Trophoblast cell (in vitro differentiated cells and primary cell): ENCODE measurements at regions not wholly inside any gene's neighbourhood (a gene's known extent, or its start where the extent isn't known, plus 50 kb on each side); places are given as distances from the start of the nearest gene placed in this dataset.

Source experiments
- DNase-seq, 2 donors: peaks; one replicate each; pipeline ENCODE4 v3.0.0-alpha.2; 2016
- H2AFZ ChIP-seq: 2 replicates; pipeline ENCODE4 v1.6.1; 2013; ENCODE audit warnings: low read length, moderate library complexity, mild to moderate bottlenecking; ENCODE audit not compliant: insufficient read depth, poor library complexity
- H2AK5ac ChIP-seq: 2 replicates; pipeline ENCODE4 v1.6.1; 2013; ENCODE audit warnings: mild to moderate bottlenecking, low read length
- H2BK120ac ChIP-seq: 2 replicates; pipeline ENCODE4 v1.6.1; 2013; ENCODE audit warnings: low read length, mild to moderate bottlenecking, moderate library complexity; ENCODE audit not compliant: insufficient read depth, poor library complexity
- H2BK12ac ChIP-seq: 2 replicates; pipeline ENCODE4 v1.6.1; 2013; ENCODE audit warnings: mild to moderate bottlenecking, low read length, moderate library complexity
- H2BK5ac ChIP-seq: 2 replicates; pipeline ENCODE4 v1.6.1; 2013; ENCODE audit warnings: low read length, low read depth, moderate library complexity, mild to moderate bottlenecking; ENCODE audit not compliant: poor library complexity
- H3K14ac ChIP-seq: 2 replicates; pipeline ENCODE4 v1.6.1; 2013; ENCODE audit warnings: mild to moderate bottlenecking, low read length
- H3K18ac ChIP-seq: 2 replicates; pipeline ENCODE4 v1.6.1; 2013; ENCODE audit warnings: mild to moderate bottlenecking, low read length
- H3K23ac ChIP-seq: 2 replicates; pipeline ENCODE4 v1.6.1; 2013; ENCODE audit warnings: low read length
- H3K27ac ChIP-seq: 2 replicates; pipeline ENCODE4 v1.5.1; 2013; ENCODE audit warnings: low read depth, mild to moderate bottlenecking, inconsistent platforms, low read length, moderate library complexity
- H3K27me3 ChIP-seq: 2 replicates; pipeline ENCODE4 v1.6.1; 2013; ENCODE audit warnings: inconsistent platforms, mild to moderate bottlenecking, low read length, moderate library complexity; ENCODE audit not compliant: insufficient read depth
- H3K36me3 ChIP-seq, 2 experiments: 1 replicate in 1 of 2; 2 replicates in 1 of 2; pipeline ENCODE4 v1.6.1; 2013; ENCODE audit warnings: low read length in 2 of 2, mild to moderate bottlenecking in 2 of 2, moderate library complexity in 1 of 2; ENCODE audit not compliant: insufficient read depth in 2 of 2, control insufficient read depth in 1 of 2
- H3K4ac ChIP-seq: 2 replicates; pipeline ENCODE4 v1.6.1; 2013; ENCODE audit warnings: low read depth, mild to moderate bottlenecking, low read length, moderate library complexity
- H3K4me1 ChIP-seq, 2 experiments: 1 replicate in 1 of 2; 2 replicates in 1 of 2; pipeline ENCODE4 v1.6.1; 2013; ENCODE audit warnings: low read length in 2 of 2, mild to moderate bottlenecking in 2 of 2, moderate library complexity in 1 of 2; ENCODE audit not compliant: insufficient read depth in 2 of 2, control insufficient read depth in 1 of 2
- H3K4me2 ChIP-seq: 2 replicates; pipeline ENCODE4 v1.6.1; 2013; ENCODE audit warnings: inconsistent platforms, mild to moderate bottlenecking, low read length, moderate library complexity
- H3K4me3 ChIP-seq: 2 replicates; pipeline ENCODE4 v1.5.1; 2013; ENCODE audit warnings: mild to moderate bottlenecking, low read depth, low read length, inconsistent platforms
- H3K79me1 ChIP-seq: one replicate; pipeline ENCODE4 v1.6.1; 2013; ENCODE audit warnings: low read length
- H3K79me2 ChIP-seq: 2 replicates; pipeline ENCODE4 v1.6.1; 2013; ENCODE audit warnings: low read length, mild to moderate bottlenecking; ENCODE audit not compliant: control insufficient read depth, insufficient read depth, poor library complexity
- H3K9ac ChIP-seq: 2 replicates; pipeline ENCODE4 v1.6.1; 2013; ENCODE audit warnings: mild to moderate bottlenecking, low read length
- H3K9me3 ChIP-seq: 2 replicates; pipeline ENCODE4 v1.6.1; 2013; ENCODE audit warnings: low read depth, mild to moderate bottlenecking, control low read depth, inconsistent platforms, low read length; ENCODE audit not compliant: insufficient read depth
- H4K12ac ChIP-seq: 2 replicates; pipeline ENCODE4 v1.6.1; 2013; ENCODE audit warnings: low read depth, mild to moderate bottlenecking, low read length, moderate library complexity
- H4K8ac ChIP-seq: 2 replicates; pipeline ENCODE4 v1.6.1; 2013; ENCODE audit warnings: low read depth, mild to moderate bottlenecking, low read length, moderate library complexity
- H4K91ac ChIP-seq: one replicate; pipeline ENCODE4 v1.6.1; 2013; ENCODE audit warnings: low read depth, mild to moderate bottlenecking, low read length, moderate library complexity
- WGBS: extraction: QIAGEN DNeasy Blood & Tissue Kit; methylation state at CpG from one replicate; pipeline ENCODE4 v1.1.7; 2013; ENCODE audit warnings: missing lambda C conversion rate; ENCODE audit not compliant: insufficient read length, insufficient coverage; ENCODE audit errors: extremely low coverage; 5-methylcytosine and 5-hydroxymethylcytosine counted together

- no peak overlapping the region for H3K9ac ChIP-seq
- no peak for DNase-seq
- no peak overlapping the region for H3K4me3 ChIP-seq
- H3K79me1 ChIP-seq: no peaks in the 10 kb centered on the region
- H3K36me3 ChIP-seq: no peaks in the 10 kb centered on the region
- H3K23ac ChIP-seq: no peak overlapping the region
- WGBS: no CpG with 5 or more reads among the region's 1 CpG
- no peak overlapping the region for H3K18ac ChIP-seq
- H2AFZ ChIP-seq: no peak overlapping the region
- no peak overlapping the region for H2AK5ac ChIP-seq
- no peaks in the 10 kb centered on the region for H3K79me2 ChIP-seq
- H3K4me1 ChIP-seq: no peaks in the 10 kb centered on the region
- H2BK5ac ChIP-seq: no peak overlapping the region
- H3K27me3 ChIP-seq: no peaks in the 10 kb centered on the region
- H2BK12ac ChIP-seq: no peak overlapping the region
- H2BK120ac ChIP-seq: no peak overlapping the region
- no peak overlapping the region for H4K8ac ChIP-seq
- no peak overlapping the region for H4K12ac ChIP-seq
- no peaks in the 10 kb centered on the region for H3K9me3 ChIP-seq
- H3K4ac ChIP-seq: no peak overlapping the region
- H3K27ac ChIP-seq: no peak overlapping the region
- H4K91ac ChIP-seq: no peak overlapping the region
- no peak overlapping the region for H3K4me2 ChIP-seq
- no peak overlapping the region for H3K14ac ChIP-seq
Observed at GRCh38 chr2:161045726-161046125, 114.5 kb upstream of the TANK start.

GRCh38 chr2:161046876-161047275 is 113.4 kb upstream of the TANK start:
- no peaks in the 10 kb centered on the region for H3K27me3 ChIP-seq
- no peak overlapping the region for H3K27ac ChIP-seq
- H3K79me2 ChIP-seq: no peaks in the 10 kb centered on the region
- H2BK120ac ChIP-seq: no peak overlapping the region
- H3K9me3 ChIP-seq: no peaks in the 10 kb centered on the region
- H3K4ac ChIP-seq: no peak overlapping the region
- no peak overlapping the region for H4K91ac ChIP-seq
- H2BK12ac ChIP-seq: no peak overlapping the region
- no peaks in the 10 kb centered on the region for H3K36me3 ChIP-seq
- no peak overlapping the region for H2AFZ ChIP-seq
- H4K12ac ChIP-seq: no peak overlapping the region
- no peaks in the 10 kb centered on the region for H3K79me1 ChIP-seq
- H3K14ac ChIP-seq: no peak overlapping the region
- no peak overlapping the region for H3K9ac ChIP-seq
- WGBS: no CpG with 5 or more reads among the region's 2 CpGs
- H3K4me3 ChIP-seq: no peak overlapping the region
- no peak overlapping the region for H2AK5ac ChIP-seq
- no peak for DNase-seq
- no peak overlapping the region for H3K23ac ChIP-seq
- H2BK5ac ChIP-seq: no peak overlapping the region
- no peak overlapping the region for H3K4me2 ChIP-seq
- H4K8ac ChIP-seq: no peak overlapping the region
- no peaks in the 10 kb centered on the region for H3K4me1 ChIP-seq
- H3K18ac ChIP-seq: no peak overlapping the region

GRCh38 chr2:161048317-161048716 is 111.9 kb upstream of the TANK start:
- H4K8ac ChIP-seq: no peak overlapping the region
- H3K14ac ChIP-seq: no peak overlapping the region
- H3K4me3 ChIP-seq: no peak overlapping the region
- no peaks in the 10 kb centered on the region for H3K79me2 ChIP-seq
- no peaks in the 10 kb centered on the region for H3K27me3 ChIP-seq
- H3K79me1 ChIP-seq: no peaks in the 10 kb centered on the region
- H3K9me3 ChIP-seq: no peaks in the 10 kb centered on the region
- no peaks in the 10 kb centered on the region for H3K36me3 ChIP-seq
- DNase-seq: no peak
- WGBS: no CpG with 5 or more reads among the region's 3 CpGs
- H2BK12ac ChIP-seq: no peak overlapping the region
- H3K4me2 ChIP-seq: no peak overlapping the region
- H3K18ac ChIP-seq: no peak overlapping the region
- no peak overlapping the region for H2BK5ac ChIP-seq
- no peak overlapping the region for H2AFZ ChIP-seq
- H3K27ac ChIP-seq: no peak overlapping the region
- H2AK5ac ChIP-seq: no peak overlapping the region
- H2BK120ac ChIP-seq: no peak overlapping the region
- H4K91ac ChIP-seq: no peak overlapping the region
- no peak overlapping the region for H4K12ac ChIP-seq
- H3K9ac ChIP-seq: no peak overlapping the region
- no peak overlapping the region for H3K23ac ChIP-seq
- no peak overlapping the region for H3K4ac ChIP-seq
- H3K4me1 ChIP-seq: no peaks in the 10 kb centered on the region

GRCh38 chr2:161049559-161049958 is 110.7 kb upstream of the TANK start:
- H3K9ac ChIP-seq: no peak overlapping the region
- no peak for DNase-seq

More at GRCh38 chr2:161049559-161049958, 110.7 kb upstream of the TANK start:
- H3K4ac ChIP-seq: no peak overlapping the region
- H3K18ac ChIP-seq: no peak overlapping the region
- no peaks in the 10 kb centered on the region for H3K36me3 ChIP-seq
- no peaks in the 10 kb centered on the region for H3K4me1 ChIP-seq
- H3K4me2 ChIP-seq: no peak overlapping the region
- H3K79me1 ChIP-seq: no peaks in the 10 kb centered on the region
- H3K27me3 ChIP-seq: no peaks in the 10 kb centered on the region
- H4K12ac ChIP-seq: no peak overlapping the region
- no peak overlapping the region for H2BK5ac ChIP-seq
- no peak overlapping the region for H4K91ac ChIP-seq
- no peak overlapping the region for H2AFZ ChIP-seq
- no peaks in the 10 kb centered on the region for H3K9me3 ChIP-seq
- no peak overlapping the region for H2AK5ac ChIP-seq
- H2BK12ac ChIP-seq: no peak overlapping the region
- no peak overlapping the region for H4K8ac ChIP-seq
- H3K27ac ChIP-seq: no peak overlapping the region
- no peak overlapping the region for H3K4me3 ChIP-seq
- no peak overlapping the region for H3K14ac ChIP-seq
- no peak overlapping the region for H2BK120ac ChIP-seq
- H3K79me2 ChIP-seq: no peaks in the 10 kb centered on the region
- WGBS: no CpG with 5 or more reads among the region's 1 CpG
- H3K23ac ChIP-seq: no peak overlapping the region
